Uterus (tissue), 3 donors: ENCODE measurements at regions not wholly inside any gene's neighbourhood (a gene's known extent, or its start where the extent isn't known, plus 50 kb on each side); places are given as distances from the start of the nearest gene placed in this dataset.

Experiments
- DNase-seq, 2 donors: peaks; one replicate each; pipeline ENCODE4 v3.0.0-alpha.2; 2019 to 2020
- H3K27ac ChIP-seq, 2 donors: fragments of 200-600 bp; sonication (generic); 1 replicate in 1 of 2; 2 replicates in 1 of 2; pipeline ENCODE4 v1.5.1; 2016 to 2018
- H3K27me3 ChIP-seq, 2 donors: fragments of 200-600 bp; sonication (generic); one replicate each; pipeline ENCODE4 v1.5.1; 2018 to 2019; ENCODE audit warnings: control low read depth in 1 of 2
- H3K36me3 ChIP-seq, 2 donors: fragments of 200-600 bp; sonication (generic); one replicate each; pipeline ENCODE4 v1.5.1; 2019; ENCODE audit warnings: control low read depth in 1 of 2
- H3K4me1 ChIP-seq, 2 donors: fragments of 200-600 bp; sonication (generic); one replicate each; pipeline ENCODE4 v1.5.1; 2018 to 2019; ENCODE audit warnings: control low read depth in 1 of 2
- H3K4me3 ChIP-seq, 2 donors: fragments of 200-600 bp; sonication (generic); 1 replicate in 1 of 2; 2 replicates in 1 of 2; pipeline ENCODE4 v1.5.1; 2018 to 2019; ENCODE audit warnings: mild to moderate bottlenecking in 1 of 2
- H3K9me3 ChIP-seq, 2 donors: fragments of 200-600 bp; sonication (generic); one replicate each; pipeline ENCODE4 v1.5.1; 2019; ENCODE audit warnings: control low read depth in 1 of 2
- CTCF ChIP-seq, 4 experiments: fragments of 200-600 bp in 2 of 4; fragments of 450-650 bp in 2 of 4; sonication (generic) in 2 of 4; IDR thresholded peaks; one replicate each; pipeline ENCODE4 v1.5.1; 2016 to 2019; ENCODE audit warnings: antibody characterized with exemption in 4 of 4, mild to moderate bottlenecking in 2 of 4, moderate library complexity in 1 of 4
- POLR2A ChIP-seq, 2 donors: fragments of 450-650 bp; IDR thresholded peaks; one replicate each; pipeline ENCODE4 v1.6.1; 2016; ENCODE audit warnings: antibody characterized with exemption in 2 of 2, mild to moderate bottlenecking in 1 of 2, moderate library complexity in 1 of 2
- intact Hi-C: fragments of 100-400 bp; cut with DNase I; formaldehyde crosslinking; loops from one replicate; pipeline ENCODE4 v1.15.1; 2023; ENCODE audit warnings: low total_unique reads
- donor health status: DM: yes; HTN: yes; CAD: no.

- Histone ChIP-seq H3K4me3 (no peak overlapping the region), H3K36me3 (no peaks in the 10 kb centered on the region), H3K27me3 (no peaks in the 10 kb centered on the region), H3K4me1 (no peaks in the 10 kb centered on the region), H3K9me3 (no peaks in the 10 kb centered on the region), H3K27ac (no peak overlapping the region)
- TF ChIP-seq POLR2A (IDR thresholded peaks at IDR 0.05) (no peak), CTCF (IDR thresholded peaks at IDR 0.05) (no peak)
- no peak for DNase-seq
- intact Hi-C loops: no loop called here
These were observed 388.3 kb downstream of the ANXA1 start for GRCh38 chr9:73539881-73540390.

GRCh38 chr9:73541923-73542322 lies 390.3 kb downstream of the ANXA1 start:
- intact Hi-C loops: no loop called here
- TF ChIP-seq POLR2A (IDR thresholded peaks at IDR 0.05) (no peak), CTCF (IDR thresholded peaks at IDR 0.05) (no peak)
- Histone ChIP-seq H3K4me3 (no peak overlapping the region), H3K4me1 (no peaks in the 10 kb centered on the region), H3K27ac (no peak overlapping the region), H3K9me3 (no peaks in the 10 kb centered on the region), H3K27me3 (no peaks in the 10 kb centered on the region), H3K36me3 (no peaks in the 10 kb centered on the region)
- no peak for DNase-seq

- H3K27ac ChIP-seq: no peak overlapping the region
- no peaks in the 10 kb centered on the region for H3K9me3 ChIP-seq
- no peaks in the 10 kb centered on the region for H3K27me3 ChIP-seq
- no peak overlapping the region for H3K4me3 ChIP-seq
- no peak for DNase-seq
- TF ChIP-seq POLR2A (IDR thresholded peaks at IDR 0.05) (no peak), CTCF (IDR thresholded peaks at IDR 0.05) (no peak)
- H3K4me1 ChIP-seq: no peaks in the 10 kb centered on the region
- intact Hi-C loops: no loop called here
- H3K36me3 ChIP-seq: no peaks in the 10 kb centered on the region
These were observed 392.1 kb downstream of the ANXA1 start for GRCh38 chr9:73543727-73544126.

GRCh38 chr9:73548201-73548600 lies 396.5 kb downstream of the ANXA1 start:
- no peaks in the 10 kb centered on the region for H3K9me3 ChIP-seq
- no peak overlapping the region for H3K27ac ChIP-seq
- intact Hi-C loops: no loop called here
- no peaks in the 10 kb centered on the region for H3K27me3 ChIP-seq
- DNase-seq: no peak
- no peak for TF ChIP-seq CTCF (IDR thresholded peaks at IDR 0.05)
- no peak for TF ChIP-seq POLR2A (IDR thresholded peaks at IDR 0.05)
- no peaks in the 10 kb centered on the region for H3K36me3 ChIP-seq
- no peak overlapping the region for H3K4me3 ChIP-seq
- H3K4me1 ChIP-seq: no peaks in the 10 kb centered on the region

GRCh38 chr9:73549991-73550390 lies 398.3 kb downstream of the ANXA1 start:
- Histone ChIP-seq H3K4me3 (no peak overlapping the region), H3K9me3 (no peaks in the 10 kb centered on the region), H3K27ac (no peak overlapping the region), H3K27me3 (no peaks in the 10 kb centered on the region), H3K36me3 (no peaks in the 10 kb centered on the region), H3K4me1 (no peaks in the 10 kb centered on the region)
- no peak for TF ChIP-seq POLR2A (IDR thresholded peaks at IDR 0.05)
- TF ChIP-seq CTCF (IDR thresholded peaks at IDR 0.05): no peak
- no peak for DNase-seq
- intact Hi-C loops: no loop called here
